NCI-H226 (cell line): ENCODE measurements at regions not wholly inside any gene's neighbourhood (a gene's known extent, or its start where the extent isn't known, plus 50 kb on each side); places are given as distances from the start of the nearest gene placed in this dataset.
"Not testable (repeated sequence)": the region's sequence is repeated elsewhere in the genome, so short reads cannot be mapped to it uniquely, and the experiment has no call there.

Experiments used
- DNase-seq: peaks from one replicate; pipeline ENCODE4 v3.0.0-alpha.2; 2015

- DNase-seq: peak; percentile 1
These were observed 57.8 kb upstream of the NBPF8 start for GRCh38 chr1:120357046-120357445.

GRCh38 chr1:120356170-120356569 is 58.7 kb upstream of the NBPF8 start:
- peak; percentile 1 for DNase-seq

GRCh38 chr1:120354618-120355184 is 60.1 kb upstream of the NBPF8 start:
- not testable (repeated sequence) for DNase-seq

- DNase-seq: not testable (repeated sequence)
These were observed 72.4 kb upstream of the NBPF8 start for GRCh38 chr1:120342231-120343073.

- not testable (repeated sequence) for DNase-seq
These were observed 73.1 kb upstream of the NBPF8 start for GRCh38 chr1:120341756-120342155.

- DNase-seq: not testable (repeated sequence)
These were observed 73.7 kb upstream of the NBPF8 start for GRCh38 chr1:120340838-120341751.

GRCh38 chr1:120315738-120316137 is 99.1 kb upstream of the NBPF8 start:
- not testable (repeated sequence) for DNase-seq

GRCh38 chr1:120311930-120312329 is 102.9 kb upstream of the NBPF8 start:
- not testable (repeated sequence) for DNase-seq

GRCh38 chr1:120308940-120309578 is 105.8 kb upstream of the NBPF8 start:
- DNase-seq: not testable (repeated sequence)

GRCh38 chr1:120305046-120305445 is 109.8 kb upstream of the NBPF8 start:
- not testable (repeated sequence) for DNase-seq

GRCh38 chr1:120304341-120304740 is 110.5 kb upstream of the NBPF8 start:
- DNase-seq: not testable (repeated sequence)

GRCh38 chr1:120299433-120300057 is 115.3 kb upstream of the NBPF8 start:
- not testable (repeated sequence) for DNase-seq

- DNase-seq: not testable (repeated sequence)
These were observed 116.3 kb upstream of the NBPF8 start for GRCh38 chr1:120298487-120298886.

GRCh38 chr1:120297345-120297953 is 117.4 kb upstream of the NBPF8 start:
- DNase-seq: not testable (repeated sequence)

GRCh38 chr1:120290105-120290504 is 113.8 kb upstream of the SEC22B start:
- not testable (repeated sequence) for DNase-seq

- not testable (repeated sequence) for DNase-seq
These were observed 113.3 kb upstream of the SEC22B start for GRCh38 chr1:120289601-120290074.

- DNase-seq: not testable (repeated sequence)
These were observed 112.7 kb upstream of the SEC22B start for GRCh38 chr1:120288814-120289600.

- DNase-seq: not testable (repeated sequence)
These were observed 111.8 kb upstream of the SEC22B start for GRCh38 chr1:120288167-120288566.

GRCh38 chr1:120282744-120283464 is 106.6 kb upstream of the SEC22B start:
- not testable (repeated sequence) for DNase-seq

GRCh38 chr1:120278259-120278610 is 101.9 kb upstream of the SEC22B start:
- not testable (repeated sequence) for DNase-seq
